HEK293T (cell line): ENCODE measurements at regions not wholly inside any gene's neighbourhood (a gene's known extent, or its start where the extent isn't known, plus 50 kb on each side); places are given as distances from the start of the nearest gene placed in this dataset.

Experiments used
- ARNT ChIP-seq: fragments of 450-650 bp; IDR thresholded peaks from 2 replicates; pipeline ENCODE4 v1.6.1; 2017; ENCODE audit warnings: mild to moderate bottlenecking
- BHLHE40 ChIP-seq: fragments of 450-650 bp; IDR thresholded peaks from 2 replicates; pipeline ENCODE4 v1.6.1; 2016; ENCODE audit warnings: mild to moderate bottlenecking, moderate library complexity, borderline replicate concordance
- ELF4 ChIP-seq: fragments of 450-650 bp; IDR thresholded peaks from 2 replicates; pipeline ENCODE4 v1.6.1; 2017; ENCODE audit warnings: antibody characterized with exemption
- FOXA1 ChIP-seq: fragments of 450-650 bp; IDR thresholded peaks from 2 replicates; pipeline ENCODE4 v1.6.1; 2016; ENCODE audit warnings: mild to moderate bottlenecking
- FOXK2 ChIP-seq: fragments of 450-650 bp; IDR thresholded peaks from 2 replicates; pipeline ENCODE4 v1.6.1; 2016; ENCODE audit warnings: mild to moderate bottlenecking
- FOXM1 ChIP-seq: fragments of 450-650 bp; IDR thresholded peaks from 2 replicates; pipeline ENCODE4 v1.6.1; 2017; ENCODE audit warnings: mild to moderate bottlenecking, borderline replicate concordance
- HDGF ChIP-seq: fragments of 450-650 bp; IDR thresholded peaks from 2 replicates; pipeline ENCODE4 v1.6.1; 2017; ENCODE audit warnings: antibody characterized with exemption, borderline replicate concordance
- NFRKB ChIP-seq: fragments of 450-650 bp; IDR thresholded peaks from 2 replicates; pipeline ENCODE4 v1.6.1; 2016; ENCODE audit warnings: mild to moderate bottlenecking, moderate library complexity
- PKNOX1 ChIP-seq: fragments of 450-650 bp; IDR thresholded peaks from 2 replicates; pipeline ENCODE4 v1.6.1; 2016
- SP1 ChIP-seq: fragments of 450-650 bp; IDR thresholded peaks from 2 replicates; pipeline ENCODE4 v1.6.1; 2017
- SUZ12 ChIP-seq: fragments of 450-650 bp; IDR thresholded peaks from 2 replicates; pipeline ENCODE4 v1.6.1; 2016; ENCODE audit warnings: mild to moderate bottlenecking
- TARDBP ChIP-seq: fragments of 450-650 bp; IDR thresholded peaks from 2 replicates; pipeline ENCODE4 v1.6.1; 2016

GRCh38 chr18:29028560-29028959 lies 851.6 kb upstream of the CDH2 start:
- no peak for TF ChIP-seq FOXA1
- TF ChIP-seq TARDBP = no peak
- TF ChIP-seq SP1 = no peak
- TF ChIP-seq SUZ12 = no peak
- TF ChIP-seq FOXK2 = no peak
- TF ChIP-seq HDGF = no peak
- TF ChIP-seq BHLHE40 = no peak
- TF ChIP-seq PKNOX1 = no peak
- no peak for TF ChIP-seq ARNT
- TF ChIP-seq FOXM1 = no peak
- TF ChIP-seq NFRKB = no peak
- no peak for TF ChIP-seq ELF4
